ENCODE measurements at regions not wholly inside any gene's neighbourhood (a gene's known extent, or its start where the extent isn't known, plus 50 kb on each side); places are given as distances from the start of the nearest gene placed in this dataset.
"Not testable (repeated sequence)": the region's sequence is repeated elsewhere in the genome, so short reads cannot be mapped to it uniquely, and the experiment has no call there.

- FAIRE-seq: no peak
These were observed 1086.4 kb downstream of the CDH8 start for GRCh38 chr16:60949800-60950199.

GRCh38 chr16:60945225-60945624, 1091.0 kb downstream of the CDH8 start:
- no peak for FAIRE-seq

GRCh38 chr16:60936189-60936588, 1100.0 kb downstream of the CDH8 start:
- FAIRE-seq: not testable (repeated sequence)

GRCh38 chr16:60932600-60932999, 1103.6 kb downstream of the CDH8 start:
- no peak for FAIRE-seq

- FAIRE-seq: no peak
These were observed 1105.9 kb downstream of the CDH8 start for GRCh38 chr16:60930291-60930690.

GRCh38 chr16:60922920-60923319, 1113.3 kb downstream of the CDH8 start:
- FAIRE-seq: no peak

- FAIRE-seq: no peak
These were observed 1121.9 kb downstream of the CDH8 start for GRCh38 chr16:60914334-60914733.

GRCh38 chr16:60907645-60908044, 1128.6 kb downstream of the CDH8 start:
- no peak for FAIRE-seq

- FAIRE-seq: no peak
These were observed 1130.4 kb downstream of the CDH8 start for GRCh38 chr16:60905811-60906210.

- FAIRE-seq: no peak
These were observed 1134.1 kb downstream of the CDH8 start for GRCh38 chr16:60902114-60902513.

- no peak for FAIRE-seq
These were observed 1153.4 kb downstream of the CDH8 start for GRCh38 chr16:60882816-60883215.

- FAIRE-seq: no peak
These were observed 1183.6 kb downstream of the CDH8 start for GRCh38 chr16:60852635-60853034.

- no peak for FAIRE-seq
These were observed 1214.6 kb downstream of the CDH8 start for GRCh38 chr16:60821661-60822060.

GRCh38 chr16:60820361-60820760, 1215.9 kb downstream of the CDH8 start:
- FAIRE-seq: no peak

GRCh38 chr16:60818465-60818864, 1217.8 kb downstream of the CDH8 start:
- FAIRE-seq: no peak

- no peak for FAIRE-seq
These were observed 1219.8 kb downstream of the CDH8 start for GRCh38 chr16:60816461-60816860.

GRCh38 chr16:60815865-60816264, 1220.4 kb downstream of the CDH8 start:
- no peak for FAIRE-seq

GRCh38 chr16:60815033-60815432, 1221.2 kb downstream of the CDH8 start:
- no peak for FAIRE-seq

- FAIRE-seq: no peak
These were observed 1224.6 kb downstream of the CDH8 start for GRCh38 chr16:60811657-60812056.

- FAIRE-seq: no peak
These were observed 1225.1 kb downstream of the CDH8 start for GRCh38 chr16:60811051-60811608.

- FAIRE-seq: no peak
These were observed 1226.0 kb downstream of the CDH8 start for GRCh38 chr16:60810250-60810649.

GRCh38 chr16:60792437-60792836, 1243.8 kb downstream of the CDH8 start:
- FAIRE-seq: no peak

- no peak for FAIRE-seq
These were observed 1247.6 kb downstream of the CDH8 start for GRCh38 chr16:60788631-60789030.

- FAIRE-seq: no peak
These were observed 1260.0 kb downstream of the CDH8 start for GRCh38 chr16:60776281-60776680.

GRCh38 chr16:60771138-60771537, 1265.1 kb downstream of the CDH8 start:
- no peak for FAIRE-seq

GRCh38 chr16:60770384-60770783, 1265.9 kb downstream of the CDH8 start:
- not testable (repeated sequence) for FAIRE-seq

Measured in TTC549 (cell line).